ENCODE measurements at regions not wholly inside any gene's neighbourhood (a gene's known extent, or its start where the extent isn't known, plus 50 kb on each side); places are given as distances from the start of the nearest gene placed in this dataset.
A peak's percentile ranks its signal among the peaks of the same experiment; 100 is the strongest.
"Not testable (repeated sequence)": the region's sequence is repeated elsewhere in the genome, so short reads cannot be mapped to it uniquely, and the experiment has no call there.

GRCh38 chr2:200104015-200104414 is 148.6 kb downstream of the MAIP1 start:
- DNase-seq = peak; percentile 88

- DNase-seq = no peak
Measured at GRCh38 chr2:200107514-200108217, 152.3 kb downstream of the MAIP1 start.

- DNase-seq = no peak
Measured at GRCh38 chr2:200109421-200109820, 154.0 kb downstream of the MAIP1 start.

DNA sequence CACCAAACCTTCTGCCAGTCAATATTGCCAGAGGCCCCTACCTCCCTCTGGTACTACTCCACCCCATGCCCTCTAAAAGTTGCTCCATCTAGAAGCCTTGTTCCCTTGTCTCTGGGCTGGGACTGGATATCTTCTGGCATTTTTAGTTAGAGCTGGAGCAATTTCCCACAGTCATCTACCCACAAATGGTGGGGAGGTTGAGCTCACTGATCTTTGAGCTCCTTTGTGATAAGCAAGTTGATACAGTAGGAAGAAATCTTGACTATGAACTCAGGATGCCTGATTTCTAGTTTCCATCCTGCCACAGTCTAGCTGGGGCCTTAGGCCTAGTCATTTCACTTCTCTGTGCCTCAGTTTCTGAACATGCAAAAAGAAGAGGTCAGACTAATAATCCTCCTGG is 155.0 kb downstream of the MAIP1 start:
- DNase-seq = no peak

- not testable (repeated sequence) for DNase-seq
Measured at GRCh38 chr2:200113016-200113799, 157.8 kb downstream of the MAIP1 start.

GRCh38 chr2:200119236-200119635 is 163.9 kb downstream of the MAIP1 start:
- no peak for DNase-seq

DNA sequence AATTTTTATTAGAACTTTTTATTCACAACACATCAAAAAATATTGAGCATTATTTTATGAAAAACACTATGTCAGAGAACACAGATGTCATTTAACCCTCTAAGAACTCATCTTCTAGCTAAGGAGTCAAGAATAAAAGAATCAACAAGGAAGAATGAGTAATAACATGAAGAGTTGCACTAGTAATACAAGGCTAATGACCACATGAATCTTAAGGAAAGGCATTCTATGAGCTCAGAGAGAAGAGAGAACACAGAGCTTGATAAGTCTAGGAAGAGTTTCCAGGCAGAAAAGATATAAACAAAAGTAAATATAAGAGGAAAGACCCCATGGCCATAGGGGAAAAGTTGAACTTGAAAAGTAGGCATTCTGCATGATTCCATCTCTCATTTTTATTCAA is 166.5 kb downstream of the MAIP1 start:
- no peak for DNase-seq

GRCh38 chr2:200122683-200123082 is 167.3 kb downstream of the MAIP1 start:
- DNase-seq = no peak

GRCh38 chr2:200124665-200125368 is 169.4 kb downstream of the MAIP1 start:
- DNase-seq = not testable (repeated sequence)

- no peak for DNase-seq
Measured at GRCh38 chr2:200125444-200126284, 170.3 kb downstream of the MAIP1 start.

DNA sequence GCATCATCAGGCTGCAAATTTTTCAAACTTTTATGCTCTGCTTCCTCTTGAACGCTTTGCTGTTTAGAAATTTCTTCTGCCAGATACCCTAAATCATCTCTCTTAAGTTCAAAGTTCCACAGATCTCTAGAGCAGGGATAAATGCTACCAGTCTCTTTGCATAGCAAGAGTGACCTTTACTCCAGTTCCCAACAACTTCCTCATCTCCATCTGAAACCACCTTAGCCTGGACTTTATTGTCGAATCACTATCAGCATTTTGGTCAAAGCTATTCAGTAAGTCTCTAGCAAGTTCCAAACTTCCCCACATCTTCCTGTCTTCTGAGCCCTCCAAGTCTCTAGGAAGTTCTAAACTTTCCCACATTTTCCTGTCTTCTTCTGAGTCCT is 170.9 kb downstream of the MAIP1 start:
- DNase-seq = not testable (repeated sequence)

DNA sequence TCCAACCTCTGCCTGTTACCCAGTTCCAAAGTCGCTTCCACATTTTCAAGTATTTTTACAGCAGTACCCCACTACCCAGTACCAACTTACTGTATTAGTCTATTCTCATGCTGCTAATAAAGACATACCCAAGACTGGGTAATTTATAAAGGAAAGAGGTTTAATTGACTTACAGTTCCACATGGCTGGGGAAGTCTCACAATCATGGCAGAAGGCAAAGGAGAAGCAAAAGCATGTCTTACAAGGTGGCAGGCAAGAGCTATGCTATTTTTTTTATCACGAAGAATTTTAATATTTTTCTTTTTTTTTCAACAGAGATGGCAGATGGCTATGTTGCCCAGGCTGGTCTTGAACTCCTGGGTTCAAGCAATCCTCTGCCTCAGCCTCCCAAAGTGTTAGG is 171.3 kb downstream of the MAIP1 start:
- not testable (repeated sequence) for DNase-seq

DNA sequence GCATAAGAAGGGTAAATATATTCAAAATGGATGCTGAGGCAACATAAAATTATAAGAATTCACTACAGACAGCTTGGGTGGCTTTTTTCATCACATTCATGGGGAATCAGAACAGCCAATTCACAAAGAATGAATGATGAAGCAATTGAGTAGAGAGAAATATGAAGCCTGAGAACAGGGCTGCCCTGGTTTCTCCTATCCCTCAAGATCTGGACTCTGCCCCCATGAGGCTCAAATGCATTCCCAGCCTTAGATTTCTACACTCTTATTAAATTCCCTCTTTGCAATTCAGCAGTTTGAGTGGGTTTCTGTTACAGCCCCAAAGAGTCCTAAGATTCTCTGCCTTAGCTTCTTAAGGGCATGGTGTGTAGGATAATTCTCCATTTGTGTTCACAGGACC is 172.5 kb downstream of the MAIP1 start:
- no peak for DNase-seq

- no peak for DNase-seq
Measured at GRCh38 chr2:200128296-200128695, 172.9 kb downstream of the MAIP1 start.

DNA sequence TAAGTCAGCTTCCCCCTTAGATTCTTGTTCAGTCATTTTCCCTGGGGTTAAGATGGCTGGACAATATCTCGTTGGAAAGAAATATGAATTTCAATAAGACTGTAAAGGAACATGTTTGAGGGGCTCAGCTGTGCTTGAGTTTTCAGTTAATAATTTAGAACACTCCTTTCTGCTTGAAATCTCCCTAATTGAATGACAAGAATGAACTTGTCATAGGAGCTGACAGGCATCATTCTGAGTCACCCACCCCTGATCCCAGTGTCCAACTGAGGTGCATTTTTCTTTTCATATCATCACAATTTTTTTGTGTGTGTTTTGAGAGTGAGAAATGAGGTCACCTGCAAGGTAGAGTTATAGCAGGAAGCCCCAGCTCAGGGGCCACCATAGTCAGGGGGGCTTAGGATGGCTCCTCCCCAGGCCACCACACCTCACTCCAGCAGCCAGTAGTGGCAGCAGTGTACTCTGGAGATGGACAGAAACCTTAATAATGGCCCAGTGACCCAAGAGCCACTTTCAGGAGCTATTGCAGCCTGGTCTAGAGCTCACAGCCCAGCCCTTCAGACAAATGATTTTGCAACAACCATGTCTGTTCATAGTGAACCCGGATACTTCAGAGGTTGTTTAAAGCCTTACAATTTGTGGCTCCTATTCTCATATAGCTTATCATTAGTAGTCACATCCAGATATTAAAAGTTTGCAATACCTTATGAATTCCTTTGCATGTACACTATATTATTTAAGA is 174.5 kb downstream of the MAIP1 start:
- DNase-seq = no peak

- DNase-seq = peak; percentile 56
Measured at GRCh38 chr2:200130762-200131166, 175.4 kb downstream of the MAIP1 start.

GRCh38 chr2:200131307-200131706 is 175.2 kb upstream of the SPATS2L start:
- DNase-seq = no peak

GRCh38 chr2:200135082-200135481 is 171.4 kb upstream of the SPATS2L start:
- no peak for DNase-seq

GRCh38 chr2:200136655-200137054 is 169.8 kb upstream of the SPATS2L start:
- DNase-seq = no peak

GRCh38 chr2:200137271-200137670 is 169.2 kb upstream of the SPATS2L start:
- DNase-seq = no peak

DNA sequence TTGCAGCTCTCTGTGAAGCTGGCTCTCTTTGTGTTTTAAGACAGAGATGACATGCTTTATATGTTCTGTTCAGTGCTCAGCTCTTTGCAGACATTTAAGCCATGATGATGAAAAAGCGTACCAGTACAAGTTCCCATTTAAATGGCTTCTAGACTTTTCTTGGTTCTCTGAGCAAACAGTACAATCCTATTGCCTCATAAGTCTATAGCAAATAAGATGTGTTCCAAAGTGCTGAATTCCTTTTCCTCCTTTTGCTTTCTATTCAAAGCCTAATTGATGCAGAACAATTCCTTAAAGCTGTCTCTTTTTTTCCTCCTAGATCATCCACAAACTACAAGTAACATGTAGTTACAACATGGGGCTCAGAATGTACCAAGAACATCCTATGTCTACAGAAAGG is 168.8 kb upstream of the SPATS2L start:
- DNase-seq = no peak

All from islet precursor cell (in vitro differentiated cells).